ENCODE measurements at regions not wholly inside any gene's neighbourhood (a gene's known extent, or its start where the extent isn't known, plus 50 kb on each side); places are given as distances from the start of the nearest gene placed in this dataset.

DNA sequence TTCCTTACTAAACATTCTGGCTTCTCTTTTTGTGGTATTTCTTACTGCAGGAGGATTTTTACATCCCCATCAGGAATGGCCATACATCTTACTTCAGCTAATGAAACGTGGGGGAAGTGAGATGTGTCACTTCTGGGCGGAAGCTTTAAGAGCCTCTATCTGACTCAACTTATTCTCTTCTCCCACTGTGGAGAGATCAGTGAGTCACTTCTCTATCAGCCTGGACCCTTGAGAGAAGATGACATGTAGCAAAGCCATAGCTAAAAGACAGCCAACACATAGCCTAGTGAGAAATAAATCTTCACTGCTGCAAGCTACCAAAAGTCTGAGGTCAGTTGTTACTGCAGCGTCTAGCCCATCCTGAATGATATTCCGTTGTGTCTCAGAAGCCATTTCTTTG is 1066.7 kb upstream of the RBFOX1 start:
- TF ChIP-seq, protein P1, sequence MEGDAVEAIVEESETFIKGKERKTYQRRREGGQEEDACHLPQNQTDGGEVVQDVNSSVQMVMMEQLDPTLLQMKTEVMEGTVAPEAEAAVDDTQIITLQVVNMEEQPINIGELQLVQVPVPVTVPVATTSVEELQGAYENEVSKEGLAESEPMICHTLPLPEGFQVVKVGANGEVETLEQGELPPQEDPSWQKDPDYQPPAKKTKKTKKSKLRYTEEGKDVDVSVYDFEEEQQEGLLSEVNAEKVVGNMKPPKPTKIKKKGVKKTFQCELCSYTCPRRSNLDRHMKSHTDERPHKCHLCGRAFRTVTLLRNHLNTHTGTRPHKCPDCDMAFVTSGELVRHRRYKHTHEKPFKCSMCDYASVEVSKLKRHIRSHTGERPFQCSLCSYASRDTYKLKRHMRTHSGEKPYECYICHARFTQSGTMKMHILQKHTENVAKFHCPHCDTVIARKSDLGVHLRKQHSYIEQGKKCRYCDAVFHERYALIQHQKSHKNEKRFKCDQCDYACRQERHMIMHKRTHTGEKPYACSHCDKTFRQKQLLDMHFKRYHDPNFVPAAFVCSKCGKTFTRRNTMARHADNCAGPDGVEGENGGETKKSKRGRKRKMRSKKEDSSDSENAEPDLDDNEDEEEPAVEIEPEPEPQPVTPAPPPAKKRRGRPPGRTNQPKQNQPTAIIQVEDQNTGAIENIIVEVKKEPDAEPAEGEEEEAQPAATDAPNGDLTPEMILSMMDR (IDR thresholded peaks at IDR 0.05): no peak
- TF ChIP-seq POLR2A (IDR thresholded peaks at IDR 0.05): no peak
